Left ventricle myocardium inferior (tissue), 1 donor: ENCODE measurements at regions not wholly inside any gene's neighbourhood (a gene's known extent, or its start where the extent isn't known, plus 50 kb on each side); places are given as distances from the start of the nearest gene placed in this dataset.

Source experiments
- DNase-seq: peaks from one replicate; pipeline ENCODE4 v3.0.0-alpha.2; 2020
- H3K27ac ChIP-seq: fragments of 200-600 bp; replicated peaks from 2 replicates; pipeline ENCODE4 v1.8.0; 2021
- H3K27me3 ChIP-seq: fragments of 200-600 bp; 2 replicates; pipeline ENCODE4 v1.8.0; 2021; ENCODE audit warnings: low read depth
- H3K36me3 ChIP-seq: fragments of 200-600 bp; 2 replicates; pipeline ENCODE4 v1.8.0; 2021
- H3K4me1 ChIP-seq: fragments of 200-600 bp; 2 replicates; pipeline ENCODE4 v1.8.0; 2021
- H3K4me3 ChIP-seq: fragments of 200-600 bp; 2 replicates; pipeline ENCODE4 v1.8.0; 2021; ENCODE audit warnings: mild to moderate bottlenecking, moderate library complexity
- H3K9me3 ChIP-seq: fragments of 200-600 bp; replicated peaks from 2 replicates; pipeline ENCODE4 v1.8.0; 2021
- intact Hi-C: fragments of 100-400 bp; cut with micrococcal nuclease; formaldehyde crosslinking; loops from one replicate; pipeline ENCODE4 v1.11.0; 2022
- TF ChIP-seq, protein P1 (sequence below): fragments of 200-600 bp; IDR thresholded peaks from 2 replicates; pipeline ENCODE4 v1.8.0; 2021; ENCODE audit warnings: antibody characterized with exemption, mild to moderate bottlenecking, borderline replicate concordance
- donor health status: DM: no; HTN: yes; CAD: no; lungs with severe emphysema.

DNA sequence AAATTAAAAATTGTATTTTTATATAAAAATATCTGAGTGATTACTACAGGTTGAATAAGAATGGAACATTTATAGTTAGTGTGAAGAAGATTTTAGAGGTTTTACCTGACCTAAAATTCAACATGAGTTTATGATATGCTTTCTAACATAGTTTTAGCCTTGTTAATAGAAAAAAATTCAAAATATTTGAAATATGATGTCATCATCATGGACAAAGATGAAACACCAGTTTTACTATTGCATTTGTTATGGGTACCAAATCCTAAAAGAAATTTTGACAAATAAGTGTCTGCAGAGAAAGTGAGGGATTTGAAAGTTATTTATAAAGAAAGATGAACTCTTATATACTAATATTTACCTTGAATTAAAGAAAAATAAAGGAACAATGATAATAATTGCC is 479.7 kb downstream of the TBC1D32 start:
- H3K4me3 ChIP-seq: no peak overlapping the region
- intact Hi-C loops: no loop called here

GRCh38 chr6:120853489-120853888 is 480.8 kb downstream of the TBC1D32 start:
- H3K36me3 ChIP-seq: no peaks in the 10 kb centered on the region
- no peak overlapping the region for H3K27ac ChIP-seq
- H3K4me1 ChIP-seq: no peaks in the 10 kb centered on the region
- H3K9me3 ChIP-seq: peaks cover 6% of the 10 kb centered on the region
- TF ChIP-seq, protein P1, sequence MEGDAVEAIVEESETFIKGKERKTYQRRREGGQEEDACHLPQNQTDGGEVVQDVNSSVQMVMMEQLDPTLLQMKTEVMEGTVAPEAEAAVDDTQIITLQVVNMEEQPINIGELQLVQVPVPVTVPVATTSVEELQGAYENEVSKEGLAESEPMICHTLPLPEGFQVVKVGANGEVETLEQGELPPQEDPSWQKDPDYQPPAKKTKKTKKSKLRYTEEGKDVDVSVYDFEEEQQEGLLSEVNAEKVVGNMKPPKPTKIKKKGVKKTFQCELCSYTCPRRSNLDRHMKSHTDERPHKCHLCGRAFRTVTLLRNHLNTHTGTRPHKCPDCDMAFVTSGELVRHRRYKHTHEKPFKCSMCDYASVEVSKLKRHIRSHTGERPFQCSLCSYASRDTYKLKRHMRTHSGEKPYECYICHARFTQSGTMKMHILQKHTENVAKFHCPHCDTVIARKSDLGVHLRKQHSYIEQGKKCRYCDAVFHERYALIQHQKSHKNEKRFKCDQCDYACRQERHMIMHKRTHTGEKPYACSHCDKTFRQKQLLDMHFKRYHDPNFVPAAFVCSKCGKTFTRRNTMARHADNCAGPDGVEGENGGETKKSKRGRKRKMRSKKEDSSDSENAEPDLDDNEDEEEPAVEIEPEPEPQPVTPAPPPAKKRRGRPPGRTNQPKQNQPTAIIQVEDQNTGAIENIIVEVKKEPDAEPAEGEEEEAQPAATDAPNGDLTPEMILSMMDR: no peak
- intact Hi-C loops: no loop called here
- DNase-seq: no peak
- H3K4me3 ChIP-seq: no peak overlapping the region
- H3K27me3 ChIP-seq: no peaks in the 10 kb centered on the region

More for the DNA sequence above, 479.7 kb downstream of the TBC1D32 start:
- Histone ChIP-seq H3K27ac (no peak overlapping the region), H3K36me3 (no peaks in the 10 kb centered on the region), H3K9me3 (peaks cover 6% of the 10 kb centered on the region), H3K27me3 (no peaks in the 10 kb centered on the region), H3K4me1 (no peaks in the 10 kb centered on the region)
- TF ChIP-seq, protein P1: no peak
- DNase-seq: no peak

GRCh38 chr6:120852293-120852849 is 481.9 kb downstream of the TBC1D32 start:
- no peak overlapping the region for H3K27ac ChIP-seq
- H3K27me3 ChIP-seq: no peaks in the 10 kb centered on the region
- TF ChIP-seq, protein P1: no peak
- intact Hi-C loops: no loop called here
- peaks cover 6% of the 10 kb centered on the region for H3K9me3 ChIP-seq
- DNase-seq: no peak
- H3K4me1 ChIP-seq: no peaks in the 10 kb centered on the region
- no peaks in the 10 kb centered on the region for H3K36me3 ChIP-seq
- no peak overlapping the region for H3K4me3 ChIP-seq

GRCh38 chr6:120826253-120826652 is 508.0 kb downstream of the TBC1D32 start:
- no peak overlapping the region for H3K27ac ChIP-seq
- DNase-seq: no peak
- TF ChIP-seq, protein P1: peak; percentile 34
- no peaks in the 10 kb centered on the region for H3K36me3 ChIP-seq
- H3K4me3 ChIP-seq: no peak overlapping the region
- intact Hi-C loops: no loop called here
- H3K9me3 ChIP-seq: peaks cover 14% of the 10 kb centered on the region
- no peaks in the 10 kb centered on the region for H3K4me1 ChIP-seq
- H3K27me3 ChIP-seq: no peaks in the 10 kb centered on the region

- DNase-seq: no peak
- H3K4me1 ChIP-seq: no peaks in the 10 kb centered on the region
- peaks cover 48% of the 10 kb centered on the region for H3K9me3 ChIP-seq
- no peaks in the 10 kb centered on the region for H3K27me3 ChIP-seq
- H3K36me3 ChIP-seq: no peaks in the 10 kb centered on the region
- TF ChIP-seq, protein P1: no peak
- no peak overlapping the region for H3K27ac ChIP-seq
- intact Hi-C loops: no loop called here
- H3K4me3 ChIP-seq: no peak overlapping the region
Measured at GRCh38 chr6:120816794-120817193, 517.5 kb downstream of the TBC1D32 start.
